Karpas-422 (cell line): ENCODE measurements at regions not wholly inside any gene's neighbourhood (a gene's known extent, or its start where the extent isn't known, plus 50 kb on each side); places are given as distances from the start of the nearest gene placed in this dataset.

Experiments used
- DNase-seq: peaks from one replicate; pipeline ENCODE4 v3.0.0-alpha.2; 2015
- H2AFZ ChIP-seq: fragments of 200-600 bp; sonication (generic); 2 replicates; pipeline ENCODE4 v1.6.1; 2014; ENCODE audit warnings: antibody characterized with exemption, low read length, mixed read lengths
- H3K27ac ChIP-seq: fragments of 200-600 bp; sonication (generic); 2 replicates; pipeline ENCODE4 v1.5.1; 2014; ENCODE audit warnings: mild to moderate bottlenecking, low read length, moderate library complexity
- H3K27me3 ChIP-seq: fragments of 200-600 bp; sonication (generic); 2 replicates; pipeline ENCODE4 v1.6.1; 2014; ENCODE audit warnings: low read length, mixed read lengths
- H3K36me3 ChIP-seq: fragments of 200-600 bp; sonication (generic); 2 replicates; pipeline ENCODE4 v1.6.1; 2014; ENCODE audit warnings: low read length, mixed read lengths; ENCODE audit not compliant: insufficient read depth
- H3K4me1 ChIP-seq: fragments of 200-600 bp; sonication (generic); 2 replicates; pipeline ENCODE4 v1.6.1; 2014; ENCODE audit warnings: mild to moderate bottlenecking, low read length, mixed read lengths
- H3K4me2 ChIP-seq: fragments of 200-600 bp; sonication (generic); 2 replicates; pipeline ENCODE4 v1.6.1; 2014; ENCODE audit warnings: low read length, low read depth, mild to moderate bottlenecking; ENCODE audit not compliant: poor library complexity, severe bottlenecking
- H3K4me3 ChIP-seq: fragments of 200-600 bp; sonication (generic); 2 replicates; pipeline ENCODE4 v1.5.1; 2014; ENCODE audit warnings: mild to moderate bottlenecking, antibody characterized with exemption, low read length, mixed read lengths
- H3K79me2 ChIP-seq: fragments of 200-600 bp; sonication (generic); 2 replicates; pipeline ENCODE4 v1.6.1; 2014; ENCODE audit warnings: mild to moderate bottlenecking, low read length, mixed read lengths
- H3K9ac ChIP-seq: fragments of 200-600 bp; sonication (generic); 2 replicates; pipeline ENCODE4 v1.6.0; 2014; ENCODE audit warnings: low read length
- H3K9me2 ChIP-seq: fragments of 200-600 bp; sonication (generic), shearing (Covaris generic); replicated peaks from 2 replicates; pipeline ENCODE4 v1.6.0; 2014; ENCODE audit warnings: mild to moderate bottlenecking, low read length, moderate library complexity; ENCODE audit not compliant: insufficient read depth
- H3K9me3 ChIP-seq: fragments of 300-700, 200-600 bp; sonication (generic); 2 replicates; pipeline ENCODE4 v1.6.1; 2014; ENCODE audit warnings: low read length, mixed read lengths
- H4K20me1 ChIP-seq: fragments of 200-600 bp; sonication (generic); 2 replicates; pipeline ENCODE4 v1.6.1; 2014; ENCODE audit warnings: mild to moderate bottlenecking, antibody characterized with exemption, low read length, low read depth; ENCODE audit not compliant: insufficient read depth

DNA sequence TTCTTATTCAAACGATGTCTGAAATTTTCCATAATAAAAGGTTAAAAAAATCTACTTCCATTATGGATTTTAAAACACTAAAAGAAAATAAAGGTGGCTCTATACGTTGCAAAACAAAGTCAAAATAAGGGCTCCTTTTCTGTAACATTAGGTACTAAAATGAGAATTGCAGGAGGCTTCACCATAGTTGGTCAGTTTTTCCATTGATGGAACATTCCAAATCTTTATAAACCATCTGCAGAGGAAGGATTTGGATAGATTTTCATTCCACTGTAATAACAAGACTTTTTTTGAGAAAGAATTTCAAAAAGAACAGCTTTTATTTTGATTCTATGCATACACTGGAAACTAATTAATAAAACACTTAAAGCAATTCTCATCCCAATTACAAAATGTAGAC, 145.6 kb downstream of the LURAP1L start:
- Histone ChIP-seq H3K9me2 (no peaks in the 10 kb centered on the region), H2AFZ (no peak overlapping the region), H3K9ac (no peak overlapping the region), H3K36me3 (no peaks in the 10 kb centered on the region), H3K27ac (no peak overlapping the region), H3K4me1 (no peaks in the 10 kb centered on the region), H3K9me3 (no peaks in the 10 kb centered on the region), H3K4me3 (no peak overlapping the region), H3K79me2 (no peaks in the 10 kb centered on the region), H3K27me3 (no peaks in the 10 kb centered on the region), H3K4me2 (no peak overlapping the region), H4K20me1 (no peaks in the 10 kb centered on the region)
- no peak for DNase-seq

- H3K9ac ChIP-seq, result no peak overlapping the region
- no peak overlapping the region for H3K4me2 ChIP-seq
- no peaks in the 10 kb centered on the region for H3K4me1 ChIP-seq
- H4K20me1 ChIP-seq, result no peaks in the 10 kb centered on the region
- no peak overlapping the region for H3K4me3 ChIP-seq
- DNase-seq, result no peak
- H2AFZ ChIP-seq, result no peak overlapping the region
- H3K27ac ChIP-seq, result no peak overlapping the region
- no peaks in the 10 kb centered on the region for H3K9me3 ChIP-seq
- H3K27me3 ChIP-seq, result no peaks in the 10 kb centered on the region
- H3K79me2 ChIP-seq, result no peaks in the 10 kb centered on the region
- H3K9me2 ChIP-seq, result no peaks in the 10 kb centered on the region
- H3K36me3 ChIP-seq, result no peaks in the 10 kb centered on the region
Measured at GRCh38 chr9:12921621-12922020, 146.8 kb downstream of the LURAP1L start.

GRCh38 chr9:12922224-12922866, 147.5 kb downstream of the LURAP1L start:
- no peaks in the 10 kb centered on the region for H3K9me2 ChIP-seq
- H4K20me1 ChIP-seq, result no peaks in the 10 kb centered on the region
- no peaks in the 10 kb centered on the region for H3K27me3 ChIP-seq
- no peak overlapping the region for H3K4me2 ChIP-seq
- no peaks in the 10 kb centered on the region for H3K9me3 ChIP-seq
- no peak for DNase-seq
- H3K79me2 ChIP-seq, result no peaks in the 10 kb centered on the region
- H3K36me3 ChIP-seq, result no peaks in the 10 kb centered on the region
- no peaks in the 10 kb centered on the region for H3K4me1 ChIP-seq
- H3K9ac ChIP-seq, result no peak overlapping the region
- no peak overlapping the region for H3K4me3 ChIP-seq
- H3K27ac ChIP-seq, result no peak overlapping the region
- H2AFZ ChIP-seq, result no peak overlapping the region

GRCh38 chr9:12923468-12924009, 148.7 kb downstream of the LURAP1L start:
- no peak overlapping the region for H3K27ac ChIP-seq
- no peak for DNase-seq
- no peak overlapping the region for H3K4me3 ChIP-seq
- no peaks in the 10 kb centered on the region for H3K4me1 ChIP-seq
- H3K79me2 ChIP-seq, result no peaks in the 10 kb centered on the region
- H3K9ac ChIP-seq, result no peak overlapping the region
- H3K9me2 ChIP-seq, result no peaks in the 10 kb centered on the region
- H4K20me1 ChIP-seq, result no peaks in the 10 kb centered on the region
- H3K36me3 ChIP-seq, result no peaks in the 10 kb centered on the region
- H3K27me3 ChIP-seq, result no peaks in the 10 kb centered on the region
- no peaks in the 10 kb centered on the region for H3K9me3 ChIP-seq
- no peak overlapping the region for H2AFZ ChIP-seq
- H3K4me2 ChIP-seq, result no peak overlapping the region

DNA sequence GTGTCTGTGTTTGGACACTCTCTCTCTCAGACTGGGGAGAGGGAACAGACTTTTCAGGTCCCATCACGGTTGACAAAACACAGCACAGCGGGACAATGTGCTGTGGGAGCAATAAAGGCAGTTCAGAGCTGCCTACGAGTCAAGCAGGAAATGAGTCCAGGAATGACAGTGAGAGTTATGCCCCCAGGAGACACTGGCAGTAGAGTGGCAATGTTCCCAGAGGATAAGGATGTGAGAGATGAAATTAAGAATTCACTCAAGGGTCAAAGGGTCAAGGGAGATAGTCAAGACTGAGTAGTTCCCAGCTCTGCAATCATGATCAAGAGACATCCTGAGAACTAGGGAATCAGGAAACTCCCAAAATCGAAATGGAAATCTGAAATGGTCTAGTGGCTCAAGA, 156.1 kb downstream of the LURAP1L start:
- H3K9me3 ChIP-seq, result no peaks in the 10 kb centered on the region
- H3K9ac ChIP-seq, result no peak overlapping the region
- no peaks in the 10 kb centered on the region for H3K36me3 ChIP-seq
- no peaks in the 10 kb centered on the region for H4K20me1 ChIP-seq
- no peak for DNase-seq
- no peak overlapping the region for H3K4me2 ChIP-seq
- no peak overlapping the region for H3K4me3 ChIP-seq
- H3K4me1 ChIP-seq, result no peaks in the 10 kb centered on the region
- no peaks in the 10 kb centered on the region for H3K27me3 ChIP-seq
- no peaks in the 10 kb centered on the region for H3K79me2 ChIP-seq
- H3K27ac ChIP-seq, result no peak overlapping the region
- H2AFZ ChIP-seq, result no peak overlapping the region
- H3K9me2 ChIP-seq, result no peaks in the 10 kb centered on the region

GRCh38 chr9:12933957-12934356, 159.1 kb downstream of the LURAP1L start:
- no peak for DNase-seq
- no peak overlapping the region for H3K4me3 ChIP-seq
- no peaks in the 10 kb centered on the region for H3K9me3 ChIP-seq
- no peaks in the 10 kb centered on the region for H4K20me1 ChIP-seq
- no peak overlapping the region for H3K27ac ChIP-seq
- no peaks in the 10 kb centered on the region for H3K79me2 ChIP-seq
- no peak overlapping the region for H3K4me2 ChIP-seq
- H3K27me3 ChIP-seq, result no peaks in the 10 kb centered on the region
- no peaks in the 10 kb centered on the region for H3K36me3 ChIP-seq
- no peak overlapping the region for H2AFZ ChIP-seq
- H3K9me2 ChIP-seq, result no peaks in the 10 kb centered on the region
- H3K4me1 ChIP-seq, result no peaks in the 10 kb centered on the region
- no peak overlapping the region for H3K9ac ChIP-seq

DNA sequence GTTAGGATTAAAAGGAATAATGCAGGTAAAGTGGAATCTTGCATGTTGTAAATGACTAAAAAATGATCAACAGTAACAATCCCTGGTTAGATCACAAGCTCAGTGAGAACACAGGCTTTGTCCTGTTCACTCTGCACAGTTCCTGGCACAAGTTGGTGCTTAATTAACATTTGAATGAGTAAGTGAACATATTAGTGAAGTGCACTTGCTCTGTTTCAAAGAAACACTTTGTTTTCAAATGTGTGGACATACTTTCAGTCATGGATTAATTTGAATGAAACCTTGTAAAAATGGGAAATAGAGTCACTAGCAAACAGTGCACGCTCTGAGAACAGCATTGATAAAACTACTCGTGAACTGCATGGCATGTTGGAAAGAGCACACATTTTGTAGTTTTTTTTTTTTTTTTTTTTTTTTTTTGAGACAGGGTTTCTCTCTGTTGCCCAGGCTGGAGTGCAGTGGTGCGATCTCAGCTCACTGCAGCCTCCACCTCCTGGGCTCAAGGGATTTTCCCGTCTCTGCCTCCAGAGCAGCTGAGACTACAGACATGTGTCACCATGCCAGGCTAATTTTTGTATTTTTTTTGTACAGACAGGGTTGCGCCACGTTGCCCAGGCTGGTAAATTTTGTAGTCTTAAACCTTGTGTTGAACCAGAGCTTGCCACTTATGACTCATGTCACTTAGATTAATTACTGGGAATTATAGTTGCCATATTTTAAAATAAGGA, 159.9 kb downstream of the LURAP1L start:
- Histone ChIP-seq H3K4me1 (no peaks in the 10 kb centered on the region), H3K9me2 (no peaks in the 10 kb centered on the region), H3K9ac (no peak overlapping the region), H3K79me2 (no peaks in the 10 kb centered on the region), H3K4me3 (no peak overlapping the region), H3K27me3 (no peaks in the 10 kb centered on the region), H3K9me3 (no peaks in the 10 kb centered on the region), H3K36me3 (no peaks in the 10 kb centered on the region), H2AFZ (no peak overlapping the region), H4K20me1 (no peaks in the 10 kb centered on the region), H3K27ac (no peak overlapping the region), H3K4me2 (no peak overlapping the region)
- no peak for DNase-seq

DNA sequence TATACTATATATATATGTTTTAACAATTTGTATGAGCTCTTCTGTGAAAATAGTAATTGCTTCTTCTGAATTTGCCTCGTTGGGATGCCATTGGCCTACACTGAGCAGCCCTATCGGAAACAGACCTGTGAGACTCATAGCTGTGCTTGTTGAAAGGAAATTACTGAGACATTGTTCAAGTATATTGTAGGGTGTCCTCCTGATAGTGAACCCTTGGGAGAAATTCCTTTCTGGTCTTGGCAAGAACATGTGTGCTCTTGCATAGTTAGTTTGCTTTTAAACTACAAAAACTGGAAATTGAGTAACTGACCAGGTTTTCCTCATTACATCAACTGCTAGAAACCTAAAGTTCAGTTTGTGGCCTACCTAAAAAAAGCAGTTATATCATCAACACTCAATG, 160.9 kb downstream of the LURAP1L start:
- Histone ChIP-seq H3K4me3 (no peak overlapping the region), H3K9ac (no peak overlapping the region), H2AFZ (no peak overlapping the region), H3K4me1 (no peaks in the 10 kb centered on the region), H4K20me1 (no peaks in the 10 kb centered on the region), H3K9me3 (no peaks in the 10 kb centered on the region), H3K4me2 (no peak overlapping the region), H3K36me3 (no peaks in the 10 kb centered on the region), H3K9me2 (no peaks in the 10 kb centered on the region), H3K27ac (no peak overlapping the region), H3K27me3 (no peaks in the 10 kb centered on the region), H3K79me2 (no peaks in the 10 kb centered on the region)
- no peak for DNase-seq
